Endothelial cell (in vitro differentiated cells): ENCODE measurements at regions not wholly inside any gene's neighbourhood (a gene's known extent, or its start where the extent isn't known, plus 50 kb on each side); places are given as distances from the start of the nearest gene placed in this dataset.
"Not testable (repeated sequence)": the region's sequence is repeated elsewhere in the genome, so short reads cannot be mapped to it uniquely, and the experiment has no call there.

Source experiments
- DNase-seq: peaks from one replicate; pipeline ENCODE4 v3.0.0; 2021; ENCODE audit warnings: low spot score
- H3K27ac Mint-ChIP-seq: one replicate; pipeline ENCODE4 v1.8.0; 2021; ENCODE audit warnings: mixed read lengths, inconsistent platforms; ENCODE audit not compliant: unreplicated experiment
- H3K27me3 Mint-ChIP-seq: one replicate; pipeline ENCODE4 v1.8.0; 2021; ENCODE audit warnings: mild to moderate bottlenecking, moderate library complexity, mixed read lengths, inconsistent platforms; ENCODE audit not compliant: unreplicated experiment
- H3K36me3 Mint-ChIP-seq: one replicate; pipeline ENCODE4 v1.8.0; 2021; ENCODE audit warnings: mild to moderate bottlenecking, low read depth, mixed read lengths, inconsistent platforms; ENCODE audit not compliant: unreplicated experiment
- H3K4me1 Mint-ChIP-seq: one replicate; pipeline ENCODE4 v1.8.0; 2021; ENCODE audit warnings: mild to moderate bottlenecking, mixed read lengths, inconsistent platforms; ENCODE audit not compliant: unreplicated experiment
- H3K4me3 Mint-ChIP-seq: one replicate; pipeline ENCODE4 v1.8.0; 2021; ENCODE audit warnings: mild to moderate bottlenecking, mixed read lengths, inconsistent platforms; ENCODE audit not compliant: unreplicated experiment
- H3K9me3 Mint-ChIP-seq: one replicate; pipeline ENCODE4 v1.8.0; 2021; ENCODE audit warnings: mixed read lengths, inconsistent platforms; ENCODE audit not compliant: unreplicated experiment
- CTCF ChIP-seq: fragments of 200-600 bp; sonication (generic); IDR thresholded peaks from one replicate; pipeline ENCODE4 v1.5.0; 2021; ENCODE audit warnings: antibody characterized with exemption; ENCODE audit not compliant: unreplicated experiment

DNA sequence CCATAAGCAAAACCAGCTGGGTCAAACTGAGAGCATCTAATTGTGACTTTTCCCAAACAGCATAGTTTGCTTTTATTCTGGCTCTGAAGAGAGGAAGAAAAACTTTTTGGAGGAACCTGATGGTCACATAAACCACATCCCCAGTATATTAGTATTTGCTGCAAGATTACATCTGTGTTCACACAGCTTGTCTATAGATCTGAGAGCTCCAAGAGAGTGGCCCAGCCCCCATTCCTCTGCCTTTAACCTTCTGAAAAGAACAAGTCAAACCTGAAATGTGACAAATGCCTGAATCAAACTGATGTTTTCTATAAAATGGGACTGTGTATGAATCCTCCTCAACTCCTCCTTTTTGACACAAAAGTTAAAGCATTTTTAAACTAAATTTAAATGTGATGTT is 435.2 kb downstream of the ZNF479 start:
- not testable (repeated sequence) for H3K4me3 Mint-ChIP-seq, H3K27ac Mint-ChIP-seq, H3K36me3 Mint-ChIP-seq, H3K4me1 Mint-ChIP-seq, DNase-seq, H3K27me3 Mint-ChIP-seq
- peaks cover 33% of the 10 kb centered on the region for H3K9me3 Mint-ChIP-seq

GRCh38 chr7:56686276-56686859 is 445.9 kb downstream of the ZNF479 start:
- no peak for TF ChIP-seq CTCF
- peaks cover 27% of the 10 kb centered on the region for H3K9me3 Mint-ChIP-seq
- H3K27ac Mint-ChIP-seq: no peak overlapping the region
- no peaks in the 10 kb centered on the region for H3K4me1 Mint-ChIP-seq
- H3K4me3 Mint-ChIP-seq: no peak overlapping the region
- no peaks in the 10 kb centered on the region for H3K36me3 Mint-ChIP-seq
- no peak for DNase-seq
- no peaks in the 10 kb centered on the region for H3K27me3 Mint-ChIP-seq

DNA sequence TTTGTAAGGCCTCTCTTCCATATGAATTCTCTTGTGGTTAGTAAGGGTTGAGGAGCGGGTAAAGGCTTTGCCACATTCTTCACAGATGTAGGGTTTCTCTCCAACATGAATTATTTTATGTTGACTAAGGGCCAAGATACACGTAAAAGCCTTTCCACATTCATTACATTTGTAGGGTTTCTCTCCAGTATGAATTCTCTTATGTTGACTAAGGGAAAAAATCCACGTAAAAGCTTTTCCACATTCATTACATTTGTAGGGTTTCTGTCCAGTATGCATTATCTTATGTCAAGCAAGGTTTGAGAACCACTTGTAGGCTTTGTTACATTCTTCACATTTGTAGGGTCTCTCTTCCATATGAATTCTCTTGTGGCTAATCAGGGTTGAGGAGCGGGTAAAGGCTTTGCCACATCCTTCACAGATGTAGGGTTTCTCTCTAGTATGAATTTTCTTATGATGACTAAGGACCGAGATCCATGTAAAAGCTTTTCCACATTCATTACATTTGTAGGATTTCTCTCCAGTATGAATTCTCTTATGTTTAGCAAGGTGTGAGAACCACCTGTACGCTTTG is 493.0 kb downstream of the ZNF479 start:
- H3K36me3 Mint-ChIP-seq: peaks cover 8% of the 10 kb centered on the region

GRCh38 chr7:56609852-56610355 is 493.7 kb upstream of the NUPR2 start:
- Mint-ChIP-seq H3K4me1 (no peaks in the 10 kb centered on the region), H3K27ac (no peak overlapping the region), H3K4me3 (no peak overlapping the region), H3K27me3 (no peaks in the 10 kb centered on the region), H3K36me3 (peaks cover 5% of the 10 kb centered on the region), H3K9me3 (peaks cover 32% of the 10 kb centered on the region)
- DNase-seq: no peak
- TF ChIP-seq CTCF: no peak

More for the DNA sequence above, 493.0 kb downstream of the ZNF479 start:
- DNase-seq: no peak
- Mint-ChIP-seq H3K9me3 (peaks cover 46% of the 10 kb centered on the region), H3K27ac (no peak overlapping the region), H3K4me1 (no peaks in the 10 kb centered on the region), H3K27me3 (peaks cover 8% of the 10 kb centered on the region), H3K4me3 (no peak overlapping the region)
- no peak for TF ChIP-seq CTCF

GRCh38 chr7:56605146-56605545 is 488.9 kb upstream of the NUPR2 start:
- Mint-ChIP-seq H3K36me3 (no peaks in the 10 kb centered on the region), H3K27ac (no peak overlapping the region), H3K4me1 (no peaks in the 10 kb centered on the region), H3K4me3 (no peak overlapping the region), H3K27me3 (peaks cover 2% of the 10 kb centered on the region), H3K9me3 (peaks cover 31% of the 10 kb centered on the region)
- DNase-seq: no peak
- no peak for TF ChIP-seq CTCF
